ENCODE measurements at regions not wholly inside any gene's neighbourhood (a gene's known extent, or its start where the extent isn't known, plus 50 kb on each side); places are given as distances from the start of the nearest gene placed in this dataset.

DNA sequence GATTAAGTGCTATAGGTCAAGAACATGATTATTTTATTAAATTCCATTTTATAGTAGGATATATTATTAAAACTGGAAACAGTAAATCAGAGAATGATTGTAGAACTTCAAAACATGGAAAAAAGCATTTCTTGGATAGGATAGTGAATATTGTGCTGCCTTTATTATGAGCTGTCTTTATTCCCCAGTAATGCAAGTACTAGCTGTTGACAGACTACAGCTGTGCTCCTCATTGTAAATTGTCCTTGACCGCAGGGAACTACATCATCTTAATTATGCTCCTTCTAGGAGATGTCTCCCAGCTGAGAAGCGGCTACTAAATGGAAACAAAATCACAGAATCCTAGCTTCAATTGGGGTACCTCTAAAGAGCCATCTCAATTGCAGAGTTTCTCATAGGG lies 1457.2 kb upstream of the PCDH7 start:
- Histone ChIP-seq H2AFZ (ENCODE audit: control insufficient read depth, low read depth, low read length) (no peak overlapping the region), H4K20me1 (ENCODE audit: control insufficient read depth, insufficient read depth) (no peaks in the 10 kb centered on the region), H3K4me1 (ENCODE audit: control insufficient read depth, insufficient read depth, low read length) (no peaks in the 10 kb centered on the region), H3K79me2 (ENCODE audit: control insufficient read depth, insufficient read depth, low read length) (no peaks in the 10 kb centered on the region), H3K9ac (ENCODE audit: control insufficient read depth, insufficient read depth, low read length) (no peak overlapping the region), H3K4me2 (ENCODE audit: control insufficient read depth, insufficient read depth) (no peak overlapping the region), H3K27me3 (replicated peaks in 1 of 2; ENCODE audit: control insufficient read depth in 2 of 2, insufficient read depth in 2 of 2, low read length in 1 of 2) (no peaks in the 10 kb centered on the region), H3K36me3 (ENCODE audit: control insufficient read depth in 2 of 2, insufficient read depth in 2 of 2, low read length in 1 of 2) (no peaks in the 10 kb centered on the region), H3K4me3 (no peak overlapping the region), H3K27ac (ENCODE audit: control insufficient read depth, insufficient read depth) (no peak overlapping the region), H3K9me3 (replicated peaks; ENCODE audit: control insufficient read depth, insufficient read depth, low read length) (no peaks in the 10 kb centered on the region)
- POLR2A ChIA-PET = no interaction called here
- SMC1A ChIA-PET (ENCODE audit: uncharacterized antibody, unreplicated experiment) = no interaction called here
- WGBS (ENCODE audit: insufficient coverage, insufficient replicate concordance, low lambda C conversion rate, missing lambda C conversion rate) = 61% methylated on average over 2 of the region's 2 CpGs
- TF ChIP-seq ZNF384 (IDR thresholded peaks at IDR 0.05; ENCODE audit: borderline replicate concordance, low read depth, low read length) (no peak), CBX3 (IDR thresholded peaks at IDR 0.05; ENCODE audit: borderline replicate concordance, low read depth) (no peak), GATAD2B (conservative IDR thresholded peaks at IDR 0.05; ENCODE audit: low read depth) (no peak), ASH2L (IDR thresholded peaks at IDR 0.05; ENCODE audit: borderline replicate concordance, low read depth) (no peak), RFX5 (IDR thresholded peaks at IDR 0.05; ENCODE audit: low read depth, low read length) (no peak)
- TF ChIP-seq, protein P1, sequence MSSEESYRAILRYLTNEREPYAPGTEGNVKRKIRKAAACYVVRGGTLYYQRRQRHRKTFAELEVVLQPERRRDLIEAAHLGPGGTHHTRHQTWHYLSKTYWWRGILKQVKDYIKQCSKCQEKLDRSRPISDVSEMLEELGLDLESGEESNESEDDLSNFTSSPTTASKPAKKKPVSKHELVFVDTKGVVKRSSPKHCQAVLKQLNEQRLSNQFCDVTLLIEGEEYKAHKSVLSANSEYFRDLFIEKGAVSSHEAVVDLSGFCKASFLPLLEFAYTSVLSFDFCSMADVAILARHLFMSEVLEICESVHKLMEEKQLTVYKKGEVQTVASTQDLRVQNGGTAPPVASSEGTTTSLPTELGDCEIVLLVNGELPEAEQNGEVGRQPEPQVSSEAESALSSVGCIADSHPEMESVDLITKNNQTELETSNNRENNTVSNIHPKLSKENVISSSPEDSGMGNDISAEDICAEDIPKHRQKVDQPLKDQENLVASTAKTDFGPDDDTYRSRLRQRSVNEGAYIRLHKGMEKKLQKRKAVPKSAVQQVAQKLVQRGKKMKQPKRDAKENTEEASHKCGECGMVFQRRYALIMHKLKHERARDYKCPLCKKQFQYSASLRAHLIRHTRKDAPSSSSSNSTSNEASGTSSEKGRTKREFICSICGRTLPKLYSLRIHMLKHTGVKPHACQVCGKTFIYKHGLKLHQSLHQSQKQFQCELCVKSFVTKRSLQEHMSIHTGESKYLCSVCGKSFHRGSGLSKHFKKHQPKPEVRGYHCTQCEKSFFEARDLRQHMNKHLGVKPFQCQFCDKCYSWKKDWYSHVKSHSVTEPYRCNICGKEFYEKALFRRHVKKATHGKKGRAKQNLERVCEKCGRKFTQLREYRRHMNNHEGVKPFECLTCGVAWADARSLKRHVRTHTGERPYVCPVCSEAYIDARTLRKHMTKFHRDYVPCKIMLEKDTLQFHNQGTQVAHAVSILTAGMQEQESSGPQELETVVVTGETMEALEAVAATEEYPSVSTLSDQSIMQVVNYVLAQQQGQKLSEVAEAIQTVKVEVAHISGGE (CRISPR knock-in tag; IDR thresholded peaks at IDR 0.05) = no peak
- TF ChIP-seq, protein P2, sequence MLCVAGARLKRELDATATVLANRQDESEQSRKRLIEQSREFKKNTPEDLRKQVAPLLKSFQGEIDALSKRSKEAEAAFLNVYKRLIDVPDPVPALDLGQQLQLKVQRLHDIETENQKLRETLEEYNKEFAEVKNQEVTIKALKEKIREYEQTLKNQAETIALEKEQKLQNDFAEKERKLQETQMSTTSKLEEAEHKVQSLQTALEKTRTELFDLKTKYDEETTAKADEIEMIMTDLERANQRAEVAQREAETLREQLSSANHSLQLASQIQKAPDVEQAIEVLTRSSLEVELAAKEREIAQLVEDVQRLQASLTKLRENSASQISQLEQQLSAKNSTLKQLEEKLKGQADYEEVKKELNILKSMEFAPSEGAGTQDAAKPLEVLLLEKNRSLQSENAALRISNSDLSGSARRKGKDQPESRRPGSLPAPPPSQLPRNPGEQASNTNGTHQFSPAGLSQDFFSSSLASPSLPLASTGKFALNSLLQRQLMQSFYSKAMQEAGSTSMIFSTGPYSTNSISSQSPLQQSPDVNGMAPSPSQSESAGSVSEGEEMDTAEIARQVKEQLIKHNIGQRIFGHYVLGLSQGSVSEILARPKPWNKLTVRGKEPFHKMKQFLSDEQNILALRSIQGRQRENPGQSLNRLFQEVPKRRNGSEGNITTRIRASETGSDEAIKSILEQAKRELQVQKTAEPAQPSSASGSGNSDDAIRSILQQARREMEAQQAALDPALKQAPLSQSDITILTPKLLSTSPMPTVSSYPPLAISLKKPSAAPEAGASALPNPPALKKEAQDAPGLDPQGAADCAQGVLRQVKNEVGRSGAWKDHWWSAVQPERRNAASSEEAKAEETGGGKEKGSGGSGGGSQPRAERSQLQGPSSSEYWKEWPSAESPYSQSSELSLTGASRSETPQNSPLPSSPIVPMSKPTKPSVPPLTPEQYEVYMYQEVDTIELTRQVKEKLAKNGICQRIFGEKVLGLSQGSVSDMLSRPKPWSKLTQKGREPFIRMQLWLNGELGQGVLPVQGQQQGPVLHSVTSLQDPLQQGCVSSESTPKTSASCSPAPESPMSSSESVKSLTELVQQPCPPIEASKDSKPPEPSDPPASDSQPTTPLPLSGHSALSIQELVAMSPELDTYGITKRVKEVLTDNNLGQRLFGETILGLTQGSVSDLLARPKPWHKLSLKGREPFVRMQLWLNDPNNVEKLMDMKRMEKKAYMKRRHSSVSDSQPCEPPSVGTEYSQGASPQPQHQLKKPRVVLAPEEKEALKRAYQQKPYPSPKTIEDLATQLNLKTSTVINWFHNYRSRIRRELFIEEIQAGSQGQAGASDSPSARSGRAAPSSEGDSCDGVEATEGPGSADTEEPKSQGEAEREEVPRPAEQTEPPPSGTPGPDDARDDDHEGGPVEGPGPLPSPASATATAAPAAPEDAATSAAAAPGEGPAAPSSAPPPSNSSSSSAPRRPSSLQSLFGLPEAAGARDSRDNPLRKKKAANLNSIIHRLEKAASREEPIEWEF (IDR thresholded peaks at IDR 0.05; ENCODE audit: insufficient replicate concordance, low read depth, low read length) = no peak
- TF ChIP-seq, protein P3, sequence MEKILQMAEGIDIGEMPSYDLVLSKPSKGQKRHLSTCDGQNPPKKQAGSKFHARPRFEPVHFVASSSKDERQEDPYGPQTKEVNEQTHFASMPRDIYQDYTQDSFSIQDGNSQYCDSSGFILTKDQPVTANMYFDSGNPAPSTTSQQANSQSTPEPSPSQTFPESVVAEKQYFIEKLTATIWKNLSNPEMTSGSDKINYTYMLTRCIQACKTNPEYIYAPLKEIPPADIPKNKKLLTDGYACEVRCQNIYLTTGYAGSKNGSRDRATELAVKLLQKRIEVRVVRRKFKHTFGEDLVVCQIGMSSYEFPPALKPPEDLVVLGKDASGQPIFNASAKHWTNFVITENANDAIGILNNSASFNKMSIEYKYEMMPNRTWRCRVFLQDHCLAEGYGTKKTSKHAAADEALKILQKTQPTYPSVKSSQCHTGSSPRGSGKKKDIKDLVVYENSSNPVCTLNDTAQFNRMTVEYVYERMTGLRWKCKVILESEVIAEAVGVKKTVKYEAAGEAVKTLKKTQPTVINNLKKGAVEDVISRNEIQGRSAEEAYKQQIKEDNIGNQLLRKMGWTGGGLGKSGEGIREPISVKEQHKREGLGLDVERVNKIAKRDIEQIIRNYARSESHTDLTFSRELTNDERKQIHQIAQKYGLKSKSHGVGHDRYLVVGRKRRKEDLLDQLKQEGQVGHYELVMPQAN (conservative IDR thresholded peaks at IDR 0.05) = no peak
- no peak for ATAC-seq
- DNase-seq (ENCODE audit: low read depth, low spot score) = no peak
- in situ Hi-C loops (cut with MboI) = no loop called here
- no peak for FAIRE-seq
- BruUV-seq (replicated peaks) = no TSS peak
- RAD21 ChIA-PET (ENCODE audit: unreplicated experiment) = no interaction called here
- CTCF ChIA-PET = no interaction called here
- intact Hi-C loops (cut with micrococcal nuclease; ENCODE audit: unreplicated experiment) = no loop called here

All from GM12878 (cell line).